Activated CD4-positive, alpha-beta T cell treated with anti-CD3 and anti-CD28 coated beads, Interleukin-2, Interleukin-4, amounts not matched to agents 100 ng/mL and 50 ng/mL, durations not matched to agents 16 hours and 8 hours (primary cell): ENCODE measurements at regions not wholly inside any gene's neighbourhood (a gene's known extent, or its start where the extent isn't known, plus 50 kb on each side); places are given as distances from the start of the nearest gene placed in this dataset.

Experiments used
- DNase-seq: peaks from one replicate; pipeline ENCODE4 v3.0.0-alpha.2; 2020; ENCODE audit warnings: low spot score

DNA sequence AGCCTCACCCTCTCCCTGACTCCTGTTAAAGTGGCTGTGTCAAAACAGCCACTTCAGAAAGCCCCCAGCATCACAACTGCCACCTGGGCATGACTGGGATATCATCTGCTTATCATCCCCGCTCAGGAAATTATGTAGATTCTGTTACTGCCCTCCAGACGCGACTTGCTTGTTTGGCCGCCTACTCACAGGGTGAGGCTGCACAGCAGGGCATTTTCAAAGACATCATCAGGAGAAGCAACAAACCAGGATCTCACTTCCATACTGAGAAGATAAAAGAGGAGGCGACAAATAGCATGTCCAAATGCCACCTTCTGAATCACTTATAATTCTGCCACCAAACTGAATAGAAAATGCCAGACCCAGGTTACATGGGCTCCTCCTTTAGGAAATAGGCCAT, 94.8 kb downstream of the MIS18A start:
- DNase-seq = no peak

DNA sequence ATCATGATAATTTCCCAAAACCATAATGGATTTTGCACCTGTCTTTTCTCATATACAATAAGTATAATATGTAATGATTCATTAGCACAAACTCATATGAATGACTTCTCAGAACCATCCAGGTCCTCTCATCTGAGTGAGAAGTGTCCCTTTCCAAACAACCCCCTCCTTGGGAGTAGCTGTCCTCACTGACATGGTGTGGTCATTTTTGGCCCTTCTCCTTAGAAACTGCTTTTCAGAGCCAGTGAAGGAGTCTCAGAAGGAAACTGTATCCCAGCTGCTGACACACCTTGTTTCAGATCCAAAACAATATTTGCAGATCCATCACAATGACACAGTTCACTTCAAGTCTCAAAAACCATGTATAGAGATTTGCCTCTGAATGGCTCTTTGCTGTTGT, 95.5 kb downstream of the MIS18A start:
- no peak for DNase-seq

DNA sequence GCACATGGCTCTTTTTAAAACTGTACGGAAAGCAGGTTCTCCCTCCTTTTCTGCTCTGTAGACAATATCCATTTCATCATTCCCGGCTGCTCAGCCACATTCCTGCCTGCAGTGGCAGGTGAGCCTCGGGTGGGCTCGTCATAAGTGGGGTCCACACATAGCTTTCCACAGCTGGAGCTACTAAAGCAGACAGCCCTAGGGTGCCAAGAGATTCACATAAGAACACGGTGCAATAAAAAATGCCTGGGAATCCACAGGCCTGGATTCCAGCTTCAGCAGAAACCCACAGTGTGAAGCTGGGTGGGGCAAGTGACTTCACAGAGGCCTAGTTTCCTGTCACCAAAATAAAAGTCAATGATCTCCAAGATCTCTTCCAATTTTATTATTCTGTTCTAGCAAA, 96.4 kb downstream of the MIS18A start:
- no peak for DNase-seq

DNA sequence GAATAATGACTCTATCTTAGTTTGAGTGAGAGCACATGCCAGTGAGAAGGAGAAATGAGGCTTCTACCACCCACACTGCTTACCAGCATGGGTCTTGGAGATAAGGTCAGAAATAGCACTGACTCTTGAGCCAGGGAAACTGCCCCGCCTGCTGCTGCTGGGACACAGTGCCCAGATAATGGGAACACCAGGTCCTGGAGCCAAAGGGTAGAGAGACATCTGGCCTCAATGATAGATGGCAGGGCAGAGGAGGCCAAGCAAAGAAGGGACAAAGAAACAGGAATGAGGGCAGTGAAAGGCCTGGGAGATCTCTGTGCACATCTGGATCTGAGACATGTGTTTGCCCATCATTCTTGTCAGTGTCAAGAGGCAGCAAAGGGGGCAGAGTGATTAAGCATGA, 97.4 kb downstream of the MIS18A start:
- DNase-seq = no peak

DNA sequence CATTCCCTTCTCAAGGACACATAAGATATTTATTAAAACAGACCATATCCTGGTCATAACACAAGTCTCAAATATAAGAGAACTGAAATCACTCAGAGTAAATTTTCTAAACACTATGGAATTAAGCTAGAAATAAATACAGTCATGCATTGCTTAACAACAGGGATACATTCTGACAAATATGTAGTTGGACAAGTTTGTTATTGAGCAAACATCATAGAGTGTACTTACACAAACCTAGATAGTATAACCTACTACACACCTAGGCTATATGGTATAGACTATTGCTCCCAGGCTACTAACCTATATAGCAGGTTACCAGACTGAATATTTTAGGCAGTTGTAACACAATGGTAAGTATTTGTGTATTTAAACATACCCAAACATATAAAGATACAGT, 104.0 kb downstream of the MIS18A start:
- DNase-seq = no peak

DNA sequence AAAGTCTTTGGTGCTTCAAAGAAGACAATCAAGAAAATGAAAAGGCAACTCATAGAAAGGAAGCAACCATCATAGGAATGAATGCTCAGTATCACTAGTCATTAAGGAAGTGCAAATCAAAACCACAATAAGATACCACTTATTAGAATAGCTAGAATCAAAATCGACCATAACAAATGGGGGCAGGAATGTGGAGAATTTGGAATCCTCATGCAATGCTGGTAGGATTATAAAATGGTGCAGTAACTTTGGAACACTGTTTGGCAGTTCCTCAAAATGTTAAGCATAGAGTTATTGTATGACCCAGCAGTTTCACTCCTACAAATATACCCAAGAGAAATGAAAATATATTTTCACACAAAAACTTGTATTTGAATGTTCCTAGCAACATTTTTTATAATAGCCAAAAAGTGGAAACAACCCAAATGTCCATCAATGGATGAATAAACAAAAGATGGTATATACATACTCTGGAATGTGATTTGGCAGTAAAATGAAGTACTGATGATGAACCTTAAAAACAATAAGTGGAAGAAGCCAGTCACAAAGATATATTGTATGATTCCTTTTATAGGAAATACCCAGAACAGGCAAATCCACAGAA, 105.6 kb downstream of the MIS18A start:
- no peak for DNase-seq

DNA sequence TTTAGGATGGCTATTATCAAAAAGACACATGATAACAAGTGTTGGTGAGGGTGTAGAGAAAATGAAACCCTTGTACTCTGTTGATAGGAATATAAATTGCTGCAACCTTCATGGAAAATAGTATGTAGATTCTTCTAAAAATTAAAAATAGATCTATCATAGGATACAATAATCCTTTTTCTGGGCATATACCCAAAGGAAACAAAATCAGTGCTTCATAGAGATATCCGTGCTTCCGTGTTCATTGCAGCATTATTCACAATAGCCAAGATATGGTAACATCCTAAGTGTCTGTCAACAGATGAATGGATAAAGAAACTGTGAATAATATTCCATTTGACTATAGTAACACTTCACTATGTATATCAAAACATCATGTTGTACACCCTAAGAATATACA, 106.7 kb downstream of the MIS18A start:
- no peak for DNase-seq

DNA sequence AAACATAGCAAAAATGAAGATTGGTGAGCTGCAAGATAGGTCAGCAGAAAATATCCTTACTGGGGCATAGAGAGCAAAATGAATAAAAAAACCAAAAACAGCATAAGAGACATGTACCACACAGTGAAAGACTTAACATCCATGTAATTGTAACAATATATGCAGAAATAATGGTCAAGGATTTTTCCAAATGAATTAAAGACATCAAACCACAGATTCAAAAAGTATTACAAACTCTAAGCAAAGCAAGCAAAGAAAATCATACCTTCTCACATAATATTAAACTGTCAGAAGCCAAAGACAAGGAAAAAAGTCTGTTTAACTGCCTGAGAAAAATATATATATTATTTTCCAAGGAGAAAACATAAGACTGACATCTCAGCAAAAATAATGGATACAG, 111.3 kb downstream of the MIS18A start:
- no peak for DNase-seq

DNA sequence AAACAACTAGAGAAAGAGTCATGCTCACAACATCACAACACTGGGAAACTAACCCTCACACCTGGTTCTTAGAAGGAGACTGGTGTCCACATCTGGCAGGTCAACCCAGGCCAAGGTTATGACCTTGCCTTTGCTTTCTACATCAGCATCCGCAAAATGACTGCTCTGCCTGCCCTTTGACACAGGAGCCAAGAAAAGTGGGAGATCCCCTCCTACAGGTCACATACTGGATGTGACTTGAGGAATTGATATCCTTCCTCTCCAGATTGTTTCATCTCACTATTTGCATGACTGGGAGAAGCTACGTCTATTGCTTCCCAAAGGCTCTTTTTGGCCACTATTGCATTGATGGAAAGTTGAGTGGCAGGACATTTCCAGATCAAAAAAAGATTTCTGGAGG, 115.5 kb downstream of the MIS18A start:
- DNase-seq = no peak

DNA sequence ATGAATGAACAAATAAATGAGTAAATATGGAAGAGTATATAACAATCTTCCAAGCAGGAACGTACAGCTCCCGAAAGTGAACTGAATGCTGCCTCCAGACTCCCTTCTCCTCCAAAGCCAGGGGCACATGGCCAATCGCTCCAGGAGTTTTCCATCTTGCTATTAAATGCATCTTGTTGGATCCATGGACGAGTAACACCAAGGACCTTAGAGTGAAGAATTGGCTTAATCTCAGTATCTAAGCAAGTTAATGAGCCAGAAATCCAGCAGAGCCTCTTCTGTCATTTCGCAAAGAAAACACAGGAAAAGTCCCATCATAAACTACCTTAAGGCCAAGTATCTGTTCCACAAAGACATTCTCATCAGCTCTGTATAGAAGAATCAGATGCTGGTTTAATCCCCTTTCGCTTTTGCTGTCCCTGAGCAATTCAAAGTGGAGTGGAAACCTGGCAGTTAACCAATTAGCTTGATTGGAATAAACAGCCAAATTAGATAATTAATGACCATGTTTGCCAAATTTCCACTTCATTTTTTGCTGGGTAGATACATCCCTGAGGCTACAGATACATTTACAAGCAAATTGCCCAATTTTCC, 116.0 kb downstream of the MIS18A start:
- no peak for DNase-seq

DNA sequence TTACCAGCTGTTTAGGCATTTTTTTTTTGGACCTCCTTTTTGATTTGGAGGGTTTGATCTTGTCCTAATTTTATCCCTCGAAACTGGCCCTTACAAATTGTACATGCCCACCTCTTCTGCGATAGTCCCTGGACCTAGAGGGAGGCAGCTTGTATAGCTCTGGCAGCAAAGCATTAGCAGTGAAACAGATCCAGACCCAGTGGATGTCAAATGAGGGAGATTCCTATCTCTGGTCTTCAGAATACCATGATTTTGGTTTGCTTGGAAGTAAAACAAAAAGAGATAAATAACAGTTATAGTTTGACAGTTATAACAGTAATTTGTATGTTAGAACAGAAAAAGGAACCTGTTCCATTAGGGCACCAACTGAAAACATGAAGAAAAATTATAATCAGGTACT, 123.6 kb downstream of the MIS18A start:
- DNase-seq = no peak

DNA sequence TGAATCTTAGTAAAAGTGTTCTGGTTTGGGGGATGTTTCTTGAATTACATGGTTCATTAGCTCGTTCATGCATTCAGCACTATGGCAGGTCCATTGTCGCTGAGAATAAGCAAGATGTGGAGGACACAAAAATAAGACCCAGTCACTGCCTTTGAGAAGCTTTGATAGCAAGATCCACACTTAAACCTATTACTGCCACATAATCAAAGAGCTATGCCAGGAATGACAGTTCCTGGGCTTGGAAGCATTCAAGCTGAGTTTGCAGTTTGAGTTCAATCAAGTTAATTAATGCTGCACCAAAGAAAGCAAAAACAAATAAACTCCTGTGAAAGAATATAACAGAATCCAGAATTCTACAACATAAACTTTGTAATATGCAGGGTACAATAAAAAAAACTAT, 131.8 kb downstream of the MIS18A start:
- no peak for DNase-seq

DNA sequence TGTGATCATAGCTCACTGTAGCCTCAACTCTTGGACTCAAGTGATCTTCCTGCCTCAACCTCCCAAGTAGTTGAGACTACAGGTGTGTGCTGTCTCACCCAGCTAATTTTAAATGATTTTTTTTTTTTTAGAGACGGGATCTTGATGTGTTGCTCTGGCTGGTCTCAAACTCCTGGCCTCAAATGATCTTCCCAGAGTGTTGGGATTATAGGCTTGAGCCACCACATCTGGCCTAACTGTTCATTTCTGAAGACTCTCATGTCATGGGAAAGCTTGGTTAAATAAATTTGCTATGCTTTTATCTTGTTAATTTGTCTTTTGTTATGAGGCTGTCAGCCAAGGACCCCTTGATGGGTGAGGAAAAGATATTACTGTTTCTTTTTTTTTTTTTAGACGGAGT, 134.0 kb downstream of the MIS18A start:
- no peak for DNase-seq

DNA sequence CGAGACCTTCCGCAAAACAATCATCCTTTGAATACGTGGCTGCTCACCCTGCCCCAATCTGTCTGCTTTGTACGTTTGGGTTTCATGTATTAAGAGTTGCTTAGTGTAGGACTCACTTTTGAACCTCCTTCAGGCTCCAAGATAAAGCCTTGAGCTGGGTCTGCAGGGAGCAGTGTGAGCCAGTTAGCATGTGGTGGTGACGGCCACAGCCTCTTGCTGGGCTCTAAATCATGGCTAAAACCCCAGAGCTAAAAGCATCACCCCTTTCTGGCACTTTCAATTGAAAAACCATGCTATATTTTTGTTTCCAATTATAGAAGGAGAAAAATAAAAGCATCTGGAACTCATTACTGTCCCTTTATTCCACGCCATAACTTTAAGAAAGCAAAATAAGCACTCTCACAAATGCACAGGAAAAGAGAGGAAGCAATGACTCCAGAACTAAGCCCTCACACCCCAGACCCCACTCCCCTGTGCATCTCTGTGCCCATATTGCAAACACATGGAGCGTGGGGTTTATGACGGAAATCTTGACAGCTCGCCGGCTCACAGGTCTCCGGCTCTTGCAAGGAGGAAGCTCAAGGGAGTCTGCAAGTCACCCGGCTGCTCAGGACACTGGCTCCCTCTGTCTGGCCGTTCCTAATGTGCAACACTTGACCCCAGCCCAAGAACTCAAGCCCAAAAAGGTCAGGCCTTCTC, 135.5 kb downstream of the MIS18A start:
- no peak for DNase-seq

DNA sequence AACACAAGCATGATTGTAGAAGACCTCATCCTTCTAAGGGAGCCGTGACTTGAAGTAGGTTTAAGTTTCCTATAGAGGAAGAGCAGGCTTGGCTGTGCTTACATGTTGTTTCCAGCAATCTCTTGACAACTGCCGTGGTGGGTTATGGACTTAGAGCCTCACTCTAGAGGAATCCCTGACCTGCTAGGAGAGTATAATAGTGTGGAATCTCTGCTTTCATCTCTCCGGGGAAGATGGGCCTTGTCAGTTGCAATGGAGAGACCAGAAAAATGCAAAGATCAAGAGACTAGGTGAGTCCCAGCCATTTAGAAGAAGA, 137.6 kb downstream of the MIS18A start:
- DNase-seq = no peak

DNA sequence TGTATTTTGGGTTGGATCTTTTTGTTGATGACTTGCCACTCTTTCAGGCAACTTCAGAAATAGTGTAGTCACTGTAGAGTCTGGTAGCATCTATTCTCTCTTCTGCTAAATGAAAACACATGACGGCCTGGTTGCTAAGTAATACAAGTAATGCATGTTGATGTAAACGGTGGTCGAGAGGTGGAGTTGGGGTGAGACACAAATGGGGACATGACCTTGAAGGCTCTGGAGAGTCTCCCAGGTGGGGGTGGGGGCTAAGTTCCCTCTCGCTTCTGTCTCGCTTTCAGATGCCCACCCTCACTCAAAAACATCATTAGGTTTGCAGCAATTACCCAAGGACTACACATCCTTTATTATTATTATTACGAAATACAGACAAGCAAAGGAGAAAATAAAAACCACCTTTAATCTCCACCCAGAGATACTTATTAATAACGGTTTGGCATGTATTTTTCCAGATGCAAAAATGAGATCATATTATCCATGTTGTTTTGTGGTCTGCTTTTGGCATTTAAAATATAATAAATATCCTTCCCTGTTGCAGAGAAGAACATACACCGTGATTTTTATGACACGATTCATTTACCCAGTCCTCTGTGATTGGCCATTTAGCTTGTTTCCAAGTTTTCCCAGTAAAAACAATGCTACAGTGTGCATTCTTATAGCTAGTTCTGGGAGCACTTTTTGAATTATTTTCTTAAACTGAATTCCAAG, 138.1 kb downstream of the MIS18A start:
- no peak for DNase-seq

DNA sequence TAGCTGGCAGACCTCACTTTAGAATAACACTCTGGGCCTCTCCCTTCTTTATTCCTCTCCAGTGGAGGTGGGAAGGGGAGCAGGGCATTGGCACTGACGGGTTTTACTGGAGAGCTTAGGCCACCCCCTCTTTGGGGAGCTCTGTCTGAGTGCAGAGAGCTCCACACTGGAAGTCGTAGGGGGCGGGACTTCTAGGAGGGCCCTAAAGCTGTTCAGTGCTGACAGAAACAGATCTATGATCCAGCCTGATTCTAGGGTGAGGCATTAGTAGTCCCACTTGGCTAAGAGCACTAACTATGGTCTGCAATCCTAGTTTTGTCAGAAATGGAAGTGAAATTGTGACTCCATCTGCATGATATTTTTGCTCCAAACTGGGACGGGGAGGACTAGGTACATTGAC, 138.7 kb downstream of the MIS18A start:
- no peak for DNase-seq

DNA sequence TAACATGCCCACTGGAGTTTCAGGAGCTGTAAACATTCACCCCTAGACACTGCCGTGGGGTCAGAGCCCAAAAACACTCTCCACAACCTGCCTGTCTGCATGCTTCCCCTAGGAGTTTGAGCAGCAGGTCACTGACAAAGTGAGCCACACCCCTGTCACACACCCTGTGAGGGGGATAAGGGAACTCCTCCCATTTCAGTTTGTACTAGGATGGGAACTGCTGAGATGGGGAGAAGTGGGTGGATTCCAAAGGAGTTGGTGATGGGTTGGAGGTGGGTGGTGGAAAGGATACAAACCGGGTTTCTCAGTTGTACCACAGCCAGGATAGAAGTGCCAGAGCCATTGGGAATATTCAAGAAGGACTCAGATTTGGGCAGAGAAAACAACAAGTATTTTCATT, 140.2 kb downstream of the MIS18A start:
- no peak for DNase-seq

DNA sequence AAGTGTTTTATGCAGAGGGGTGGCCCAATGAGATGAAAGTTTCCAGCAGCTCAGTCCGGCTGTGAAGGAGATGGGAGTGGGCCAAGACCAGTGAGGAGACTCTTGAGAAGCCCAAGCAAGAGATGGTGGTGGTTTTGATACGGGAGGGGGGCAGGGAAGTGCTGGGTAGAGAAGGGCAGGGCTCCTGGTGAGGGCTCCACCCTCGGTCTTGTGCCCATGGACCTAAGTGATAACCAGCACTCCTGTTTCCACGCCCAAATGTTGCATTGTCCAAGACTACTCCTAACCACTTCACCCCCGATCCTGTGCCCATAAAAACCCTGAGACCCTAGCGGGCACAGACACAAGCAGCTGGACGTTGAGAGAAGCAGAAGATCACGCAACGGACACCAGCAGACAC, 140.9 kb downstream of the MIS18A start:
- no peak for DNase-seq

DNA sequence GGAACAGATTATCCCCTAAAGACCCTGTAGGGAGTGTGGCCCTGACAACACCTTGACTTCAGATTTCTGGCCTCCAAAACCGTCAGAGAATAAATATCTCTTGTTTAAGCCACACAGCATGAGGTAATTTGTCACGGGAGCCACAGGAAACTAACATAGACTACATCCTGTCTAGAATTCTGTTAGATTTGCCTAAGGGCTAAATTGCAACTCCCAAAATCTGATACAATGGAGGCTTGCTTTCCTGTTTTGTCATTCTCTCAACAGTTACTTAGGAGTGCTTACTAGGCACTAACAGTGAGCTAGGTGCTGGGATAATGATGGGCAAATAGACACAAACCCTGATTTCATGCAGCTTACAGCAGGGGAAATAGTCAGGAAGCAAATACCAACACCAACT, 141.6 kb downstream of the MIS18A start:
- no peak for DNase-seq

DNA sequence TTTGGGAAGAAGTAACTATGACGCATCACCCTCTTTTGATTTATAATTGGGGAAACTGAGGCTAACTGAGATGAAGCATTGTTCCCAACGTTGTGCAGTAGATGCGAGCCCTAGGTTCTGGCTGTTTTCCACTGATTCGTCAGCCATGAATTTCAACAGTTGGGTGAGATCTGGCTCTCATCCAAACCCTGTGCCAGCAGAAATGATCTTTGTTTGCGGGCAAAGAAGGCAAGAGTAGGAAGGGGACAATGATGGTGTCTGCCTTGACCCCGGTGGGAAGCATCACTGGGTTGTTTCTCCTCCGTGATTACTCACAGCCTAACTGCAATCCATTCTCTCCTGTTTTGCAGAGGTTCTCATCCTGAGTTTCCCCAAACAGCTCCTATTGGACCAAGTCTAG, 142.3 kb downstream of the MIS18A start:
- no peak for DNase-seq

DNA sequence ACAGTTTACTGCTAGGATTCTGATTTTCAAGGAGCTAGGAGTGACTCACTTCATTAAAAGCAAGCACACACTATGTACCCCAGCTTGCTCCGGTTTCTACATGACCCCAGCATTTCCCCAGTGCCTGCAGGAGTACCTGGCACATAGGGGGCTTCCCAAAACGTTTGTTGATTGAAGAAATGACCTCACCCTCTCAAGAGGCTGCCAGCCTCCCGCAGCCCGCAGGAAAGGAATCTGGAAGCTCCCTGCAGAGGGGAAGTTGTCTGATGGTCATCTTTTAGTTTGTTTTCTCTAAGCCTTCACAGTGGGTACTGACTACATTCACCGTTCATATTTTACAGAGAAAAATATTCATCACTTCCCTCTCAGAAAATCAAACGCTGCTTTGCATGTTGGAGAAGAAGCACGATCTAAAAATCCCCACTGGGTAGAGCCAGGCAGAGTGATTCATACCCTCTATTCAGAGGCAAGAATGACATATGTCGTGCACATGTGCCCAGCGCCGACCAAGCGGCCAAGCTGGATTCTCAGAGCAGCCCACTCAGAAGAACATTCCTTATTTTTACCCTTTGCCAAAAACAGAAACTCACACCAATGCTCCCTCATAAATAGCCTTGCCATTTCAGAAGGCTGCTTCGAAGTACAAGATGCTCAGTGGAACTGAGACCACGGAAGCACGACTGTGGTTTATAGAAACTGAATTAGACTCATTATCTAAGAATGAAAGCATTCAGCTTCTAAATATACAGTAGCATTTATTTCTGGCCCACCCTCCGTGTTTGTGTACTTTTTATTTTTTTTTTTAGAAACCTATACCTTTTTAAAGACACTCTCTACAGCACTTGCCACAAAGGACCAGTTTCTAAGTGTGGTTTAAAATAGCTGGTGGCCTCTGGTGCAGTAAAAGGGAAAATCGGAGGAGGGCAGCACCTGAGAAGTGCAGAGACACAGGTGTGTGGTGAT, 143.2 kb downstream of the MIS18A start:
- DNase-seq = no peak
